ENCODE measurements at regions not wholly inside any gene's neighbourhood (a gene's known extent, or its start where the extent isn't known, plus 50 kb on each side); places are given as distances from the start of the nearest gene placed in this dataset.

- DNase-seq (ENCODE audit: low read depth) (no peak), FAIRE-seq (no peak)
- Histone ChIP-seq H3K36me3 (ENCODE audit: insufficient read depth, low read length) (no peaks in the 10 kb centered on the region), H3K4me2 (ENCODE audit: low read length) (no peak overlapping the region), H3K79me2 (ENCODE audit: insufficient read depth, low read length) (no peaks in the 10 kb centered on the region), H3K27ac (ENCODE audit: low read depth, low read length) (no peak overlapping the region), H3K9ac (ENCODE audit: low read length) (no peak overlapping the region), H3K4me3 (ENCODE audit: insufficient read depth, low read depth, low read length) (no peak overlapping the region), H3K4me1 (ENCODE audit: insufficient read depth, low read length) (no peaks in the 10 kb centered on the region), H3K9me3 (ENCODE audit: insufficient read depth, low read depth, low read length) (no peaks in the 10 kb centered on the region), H3K27me3 (ENCODE audit: insufficient read depth, low read length) (no peaks in the 10 kb centered on the region), H2AFZ (ENCODE audit: low read depth, low read length) (no peak overlapping the region), H4K20me1 (ENCODE audit: insufficient read depth, low read length) (no peaks in the 10 kb centered on the region)
- Mint-ChIP-seq H3K27me3 (ENCODE audit: low read depth, unreplicated experiment) (no peaks in the 10 kb centered on the region), H3K4me1 (ENCODE audit: low read depth, unreplicated experiment) (peaks cover under 1% of the 10 kb centered on the region), H3K36me3 (ENCODE audit: low read depth, unreplicated experiment) (no peaks in the 10 kb centered on the region), H3K9me3 (ENCODE audit: unreplicated experiment) (peaks cover 2% of the 10 kb centered on the region), H3K4me3 (ENCODE audit: unreplicated experiment) (no peak overlapping the region), H3K27ac (ENCODE audit: unreplicated experiment) (no peak overlapping the region)
- TF ChIP-seq CTCF (IDR thresholded peaks at IDR 0.05; ENCODE audit: insufficient read depth, low read depth, low read length): no peak
- no peak for TF ChIP-seq EZH2 (IDR thresholded peaks at IDR 0.05; ENCODE audit: insufficient read depth, low read length)
Observed at GRCh38 chr1:164958982-164959768, 397.3 kb downstream of the LMX1A start.

GRCh38 chr1:164953815-164954214 is 394.8 kb downstream of the PBX1 start:
- FAIRE-seq: no peak
- no peaks in the 10 kb centered on the region for H3K27me3 ChIP-seq (ENCODE audit: insufficient read depth, low read length)

More at GRCh38 chr1:164953815-164954214, 394.8 kb downstream of the PBX1 start:
- H3K9ac ChIP-seq (ENCODE audit: low read length): no peak overlapping the region
- H3K4me1 ChIP-seq (ENCODE audit: insufficient read depth, low read length): no peaks in the 10 kb centered on the region
- peaks cover 2% of the 10 kb centered on the region for H3K4me1 Mint-ChIP-seq (ENCODE audit: low read depth, unreplicated experiment)
- H3K79me2 ChIP-seq (ENCODE audit: insufficient read depth, low read length): no peaks in the 10 kb centered on the region
- H3K9me3 ChIP-seq (ENCODE audit: insufficient read depth, low read depth, low read length): no peaks in the 10 kb centered on the region
- H3K27ac Mint-ChIP-seq (ENCODE audit: unreplicated experiment): no peak overlapping the region
- no peaks in the 10 kb centered on the region for H3K9me3 Mint-ChIP-seq (ENCODE audit: unreplicated experiment)
- DNase-seq (ENCODE audit: low read depth): no peak
- H3K4me2 ChIP-seq (ENCODE audit: low read length): no peak overlapping the region
- H3K27me3 Mint-ChIP-seq (ENCODE audit: low read depth, unreplicated experiment): no peaks in the 10 kb centered on the region
- H3K36me3 ChIP-seq (ENCODE audit: insufficient read depth, low read length): no peaks in the 10 kb centered on the region
- no peak overlapping the region for H3K4me3 ChIP-seq (ENCODE audit: insufficient read depth, low read depth, low read length)
- no peak overlapping the region for H3K27ac ChIP-seq (ENCODE audit: low read depth, low read length)
- H3K4me3 Mint-ChIP-seq (ENCODE audit: unreplicated experiment): no peak overlapping the region
- H2AFZ ChIP-seq (ENCODE audit: low read depth, low read length): no peak overlapping the region
- H4K20me1 ChIP-seq (ENCODE audit: insufficient read depth, low read length): no peaks in the 10 kb centered on the region
- TF ChIP-seq CTCF (IDR thresholded peaks at IDR 0.05; ENCODE audit: insufficient read depth, low read depth, low read length): no peak
- TF ChIP-seq EZH2 (IDR thresholded peaks at IDR 0.05; ENCODE audit: insufficient read depth, low read length): no peak
- H3K36me3 Mint-ChIP-seq (ENCODE audit: low read depth, unreplicated experiment): no peaks in the 10 kb centered on the region
